GM12878 (cell line): ENCODE measurements at regions not wholly inside any gene's neighbourhood (a gene's known extent, or its start where the extent isn't known, plus 50 kb on each side); places are given as distances from the start of the nearest gene placed in this dataset.

Source experiments
- ATAC-seq: fragments of 200-7000 bp; cut with Tn5 transposase; 3 replicates; pipeline ENCODE4 v1.9.1; 2020; ENCODE audit warnings: mild to moderate bottlenecking, moderate library complexity
- BruUV-seq: library from RNA; stranded (reverse); fragments of 400-500 nt; replicated peaks from 2 replicates; lab custom pipeline; 2021; lab: Mats Ljungman, UMichigan
- CTCF ChIA-PET: fragments of 300-600 bp; sonication (Branson Sonifier 250); formaldehyde crosslinking; extraction: SDS; loops from one replicate; lab custom pipeline; 2021; ENCODE audit warnings: inconsistent platforms; lab: Yijun Ruan, JAX
- POLR2A ChIA-PET: fragments of 350-600 bp; formaldehyde crosslinking; extraction: SDS; loops from one replicate; lab custom pipeline; 2021; ENCODE audit warnings: inconsistent platforms; lab: Charles Lee
- RAD21 ChIA-PET: fragments of 300-600 bp; sonication (Branson Sonifier 250); formaldehyde crosslinking; loops from one replicate; lab custom pipeline; 2023; ENCODE audit warnings: antibody characterized with exemption; ENCODE audit not compliant: unreplicated experiment; lab: Charles Lee
- SMC1A ChIA-PET: fragments of 300-600 bp; sonication (Branson Sonifier 250); formaldehyde crosslinking; loops from one replicate; lab custom pipeline; 2023; ENCODE audit not compliant: unreplicated experiment, uncharacterized antibody; lab: Charles Lee
- DNase-seq: peaks from one replicate; pipeline ENCODE4 v3.0.0-alpha.2; 2011; ENCODE audit warnings: low read depth, low spot score
- FAIRE-seq: peaks from 3 replicates; lab custom pipeline; 2011; peaks lifted over from hg19 to GRCh38; lab: Jason Lieb, UNC
- H2AFZ ChIP-seq: 2 replicates; pipeline ENCODE4 v1.6.0; 2011; ENCODE audit warnings: low read depth, low read length, control low read depth; ENCODE audit not compliant: control insufficient read depth
- H3K27ac ChIP-seq: 2 replicates; pipeline ENCODE4 v1.5.1; 2011; ENCODE audit warnings: control low read depth; ENCODE audit not compliant: control insufficient read depth, insufficient read depth
- H3K27me3 ChIP-seq, 2 experiments: replicated peaks in 1 of 2; 2 replicates each; pipeline versions ENCODE4 v1.6.0 to v1.6.1; 2011; ENCODE audit warnings: low read length in 1 of 2; ENCODE audit not compliant: control insufficient read depth in 2 of 2, insufficient read depth in 2 of 2
- H3K36me3 ChIP-seq, 2 experiments: 2 replicates each; pipeline ENCODE4 v1.5.1; 2011; ENCODE audit warnings: low read length in 1 of 2; ENCODE audit not compliant: control insufficient read depth in 2 of 2, insufficient read depth in 2 of 2
- H3K4me1 ChIP-seq: 2 replicates; pipeline ENCODE4 v1.6.1; 2011; ENCODE audit warnings: mild to moderate bottlenecking, low read length, moderate library complexity, mixed read lengths; ENCODE audit not compliant: control insufficient read depth, insufficient read depth
- H3K4me2 ChIP-seq: 2 replicates; pipeline ENCODE4 v1.6.0; 2011; ENCODE audit warnings: control low read depth; ENCODE audit not compliant: control insufficient read depth, insufficient read depth
- H3K4me3 ChIP-seq: fragments of 200-600 bp; sonication (generic); 2 replicates; pipeline ENCODE4 v1.5.1; 2016
- H3K79me2 ChIP-seq: 2 replicates; pipeline ENCODE4 v1.6.0; 2011; ENCODE audit warnings: low read length; ENCODE audit not compliant: control insufficient read depth, insufficient read depth
- H3K9ac ChIP-seq: 2 replicates; pipeline ENCODE4 v1.8.0; 2011; ENCODE audit warnings: low read length, control low read depth, mixed read lengths; ENCODE audit not compliant: control insufficient read depth, insufficient read depth
- H3K9me3 ChIP-seq: replicated peaks from 3 replicates; pipeline ENCODE4 v1.5.1; 2011; ENCODE audit warnings: mild to moderate bottlenecking, low read length; ENCODE audit not compliant: control insufficient read depth, insufficient read depth
- H4K20me1 ChIP-seq: 2 replicates; pipeline ENCODE4 v1.6.0; 2011; ENCODE audit not compliant: control insufficient read depth, insufficient read depth
- ATF7 ChIP-seq: fragments of 450-650 bp; IDR thresholded peaks from 2 replicates; pipeline ENCODE4 v1.6.1; 2016; ENCODE audit warnings: low read depth, mild to moderate bottlenecking
- CBX3 ChIP-seq: fragments of 200-600 bp; sonication (generic); IDR thresholded peaks from 2 replicates; pipeline ENCODE4 v1.6.1; 2016; ENCODE audit warnings: low read depth, borderline replicate concordance
- FOXK2 ChIP-seq: fragments of 450-650 bp; IDR thresholded peaks from 2 replicates; pipeline ENCODE4 v1.6.1; 2017; ENCODE audit warnings: mild to moderate bottlenecking, moderate library complexity
- POLR2AphosphoS5 ChIP-seq: IDR thresholded peaks from 2 replicates; pipeline ENCODE4 v1.6.1; 2011; ENCODE audit warnings: mild to moderate bottlenecking, low read length, inconsistent platforms
- SMAD1 ChIP-seq: fragments of 450-650 bp; IDR thresholded peaks from 2 replicates; pipeline ENCODE4 v1.6.1; 2018; ENCODE audit warnings: mild to moderate bottlenecking, low read depth; ENCODE audit not compliant: partially characterized antibody
- SREBF2 ChIP-seq: IDR thresholded peaks from 2 replicates; pipeline ENCODE4 v1.6.1; 2012; ENCODE audit warnings: mild to moderate bottlenecking, low read length
- SUZ12 ChIP-seq: fragments of 200-600 bp; sonication (generic); IDR thresholded peaks from one replicate; pipeline ENCODE4 v1.6.1; 2018; ENCODE audit warnings: antibody characterized with exemption, mild to moderate bottlenecking; ENCODE audit not compliant: unreplicated experiment
- WGBS: methylation state at CpG from one replicate; pipeline ENCODE4 v1.1.6; 2016; ENCODE audit warnings: low lambda C conversion rate; ENCODE audit not compliant: insufficient replicate concordance, insufficient coverage; ENCODE audit errors: missing lambda C conversion rate; 5-methylcytosine and 5-hydroxymethylcytosine counted together
- in situ Hi-C: fragments of 300-500 bp; cut with MboI; formaldehyde crosslinking; loops from 9 replicates; pipeline ENCODE4 v1.14.3; 2018; ENCODE audit warnings: mixed read lengths
- intact Hi-C: fragments of 100-400 bp; cut with micrococcal nuclease; formaldehyde crosslinking; loops from one replicate; pipeline ENCODE4 v1.14.2; 2022; ENCODE audit not compliant: unreplicated experiment
- TF ChIP-seq, protein P1 (sequence below): IDR thresholded peaks from 2 replicates; pipeline ENCODE4 v1.6.1; 2011; ENCODE audit warnings: borderline replicate concordance, low read depth, mild to moderate bottlenecking, moderate library complexity, mixed read lengths, low read length; ENCODE audit not compliant: insufficient read depth; ENCODE audit errors: extremely low read length

GRCh38 chr20:43853918-43854317, 60.7 kb upstream of the TOX2 start (continued):
- TF ChIP-seq, protein P1, sequence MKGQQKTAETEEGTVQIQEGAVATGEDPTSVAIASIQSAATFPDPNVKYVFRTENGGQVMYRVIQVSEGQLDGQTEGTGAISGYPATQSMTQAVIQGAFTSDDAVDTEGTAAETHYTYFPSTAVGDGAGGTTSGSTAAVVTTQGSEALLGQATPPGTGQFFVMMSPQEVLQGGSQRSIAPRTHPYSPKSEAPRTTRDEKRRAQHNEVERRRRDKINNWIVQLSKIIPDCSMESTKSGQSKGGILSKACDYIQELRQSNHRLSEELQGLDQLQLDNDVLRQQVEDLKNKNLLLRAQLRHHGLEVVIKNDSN, result no peak
- no peak for TF ChIP-seq SUZ12

DNA sequence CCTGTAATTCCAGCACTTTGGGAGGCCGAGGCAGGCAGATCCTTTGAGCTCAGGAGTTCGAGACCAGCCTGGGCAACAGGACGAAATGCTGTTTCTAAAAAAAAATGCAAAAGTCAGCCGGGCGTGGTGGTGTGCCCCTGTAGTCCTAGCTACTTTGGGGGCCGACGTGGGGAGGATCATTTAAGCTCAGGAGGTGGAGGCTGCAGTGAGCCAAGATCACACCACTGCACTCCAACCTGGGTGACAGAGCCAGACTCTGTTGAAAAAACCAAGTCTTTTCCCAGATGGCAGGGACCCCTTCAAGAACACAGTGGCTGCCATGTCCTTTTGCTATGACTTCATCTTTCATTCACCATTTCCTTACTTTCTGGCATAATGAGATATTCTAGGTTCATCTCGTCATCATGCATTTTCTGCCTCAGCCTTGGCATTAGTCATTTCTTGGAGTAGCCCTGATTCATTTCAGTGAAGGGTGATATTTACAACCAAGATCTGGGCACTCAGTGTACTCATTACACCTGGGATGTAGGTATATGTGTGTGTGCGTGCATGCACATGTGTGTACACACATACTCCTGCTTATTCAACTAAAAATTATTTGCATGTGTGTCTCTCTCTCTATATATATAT, 61.4 kb upstream of the TOX2 start:
- TF ChIP-seq CBX3 (no peak), POLR2AphosphoS5 (no peak), FOXK2 (no peak), ATF7 (no peak), SREBF2 (no peak), SMAD1 (no peak)
- H3K36me3 ChIP-seq, result no peaks in the 10 kb centered on the region
- ChIA-PET CTCF (no interaction called here), SMC1A (no interaction called here), RAD21 (no interaction called here), POLR2A (no interaction called here)
- H3K9ac ChIP-seq, result no peak overlapping the region
- no peak for FAIRE-seq
- H3K4me3 ChIP-seq, result no peak overlapping the region
- intact Hi-C loops, result no loop called here
- no peaks in the 10 kb centered on the region for H3K9me3 ChIP-seq
- no peak for DNase-seq
- no peaks in the 10 kb centered on the region for H3K27me3 ChIP-seq
- H3K27ac ChIP-seq, result no peak overlapping the region
- H3K4me2 ChIP-seq, result no peak overlapping the region
- 64% methylated on average over 9 of the region's 9 CpGs for WGBS
- in situ Hi-C loops, result no loop called here
- no TSS peak for BruUV-seq
- no peak for ATAC-seq
- H2AFZ ChIP-seq, result no peak overlapping the region
- no peaks in the 10 kb centered on the region for H4K20me1 ChIP-seq
- no peaks in the 10 kb centered on the region for H3K79me2 ChIP-seq
- no peaks in the 10 kb centered on the region for H3K4me1 ChIP-seq
